HepG2 (cell line): ENCODE measurements at regions not wholly inside any gene's neighbourhood (a gene's known extent, or its start where the extent isn't known, plus 50 kb on each side); places are given as distances from the start of the nearest gene placed in this dataset.
A peak's percentile ranks its signal among the peaks of the same experiment; 100 is the strongest.

ENCODE experiments used
- EP300 ChIP-seq, 3 experiments: sonication (generic) in 1 of 3; formaldehyde crosslinking in 1 of 3; IDR thresholded peaks; 2 replicates each; pipeline versions ENCODE4 v1.5.1 to v1.6.1; 2011 to 2020; ENCODE audit warnings: low read depth in 2 of 3, low read length in 2 of 3, borderline replicate concordance in 1 of 3, improper control_type of control experiment in 1 of 3, mild to moderate bottlenecking in 1 of 3, missing genetic modification reagents in 1 of 3, moderate library complexity in 1 of 3
- ETV6 ChIP-seq: sonication (generic); formaldehyde crosslinking; conservative IDR thresholded peaks from 2 replicates; pipeline ENCODE4 v1.4.0; 2020; ENCODE audit warnings: missing genetic modification reagents
- FOXP4 ChIP-seq: sonication (generic); formaldehyde crosslinking; IDR thresholded peaks from 2 replicates; pipeline ENCODE4 v1.4.0; 2020; ENCODE audit warnings: missing genetic modification reagents
- GFI1 ChIP-seq: sonication (generic); formaldehyde crosslinking; IDR thresholded peaks from 2 replicates; pipeline ENCODE4 v1.5.0; 2020; ENCODE audit warnings: missing genetic modification reagents, mild to moderate bottlenecking, borderline replicate concordance
- MAFK ChIP-seq, 2 experiments: IDR thresholded peaks in 1 of 2; conservative IDR thresholded peaks in 1 of 2; 2 replicates each; pipeline ENCODE4 v1.6.1; 2011; ENCODE audit warnings: improper control_type of control experiment in 2 of 2, low read length in 2 of 2
- MEIS1 ChIP-seq: sonication (generic); formaldehyde crosslinking; IDR thresholded peaks from 2 replicates; pipeline ENCODE4 v1.9.0; 2021; ENCODE audit warnings: mild to moderate bottlenecking, missing genetic modification reagents, moderate library complexity, borderline replicate concordance
- MNT ChIP-seq: fragments of 450-650 bp; IDR thresholded peaks from 2 replicates; pipeline ENCODE4 v1.6.1; 2016
- NCOA5 ChIP-seq: sonication (generic); formaldehyde crosslinking; IDR thresholded peaks from 2 replicates; pipeline ENCODE4 v1.4.0; 2020; ENCODE audit warnings: missing genetic modification reagents
- NR2F6 ChIP-seq, 2 experiments: IDR thresholded peaks; 2 replicates each; pipeline ENCODE4 v1.6.1; 2016; ENCODE audit warnings: antibody characterized with exemption in 1 of 2, mild to moderate bottlenecking in 1 of 2
- PAF1 ChIP-seq: IDR thresholded peaks from 2 replicates; pipeline ENCODE4 v1.6.1; 2016; ENCODE audit warnings: missing genetic modification reagents, missing compliant biosample characterization
- RCOR2 ChIP-seq: IDR thresholded peaks from 2 replicates; pipeline ENCODE4 v1.6.1; 2016; ENCODE audit warnings: missing biosample characterization, missing genetic modification reagents
- SOX13 ChIP-seq, 3 experiments: fragments of 450-650 bp in 1 of 3; sonication (generic) in 1 of 3; formaldehyde crosslinking in 1 of 3; IDR thresholded peaks in 2 of 3; conservative IDR thresholded peaks in 1 of 3; 2 replicates each; pipeline versions ENCODE4 v1.5.0 to v1.6.1; 2016 to 2020; ENCODE audit warnings: antibody characterized with exemption in 1 of 3, mild to moderate bottlenecking in 1 of 3, missing compliant biosample characterization in 1 of 3, missing genetic modification reagents in 1 of 3, moderate library complexity in 1 of 3
- SSRP1 ChIP-seq: IDR thresholded peaks from 2 replicates; pipeline ENCODE4 v1.6.1; 2016; ENCODE audit warnings: control low read depth
- STAG1 ChIP-seq: sonication (generic); formaldehyde crosslinking; IDR thresholded peaks from 2 replicates; pipeline ENCODE4 v1.4.0; 2020; ENCODE audit warnings: missing genetic modification reagents
- STAT6 ChIP-seq: sonication (generic); formaldehyde crosslinking; IDR thresholded peaks from 2 replicates; pipeline ENCODE4 v1.4.0; 2020; ENCODE audit warnings: missing genetic modification reagents, mild to moderate bottlenecking, borderline replicate concordance
- TEAD3 ChIP-seq: optimal IDR thresholded peaks from 2 replicates; pipeline ENCODE3; 2016; ENCODE audit warnings: borderline replicate concordance
- ZNF205 ChIP-seq: IDR thresholded peaks from 2 replicates; pipeline ENCODE4 v1.6.1; 2018; ENCODE audit warnings: missing biosample characterization, missing genetic modification reagents
- ZNF292 ChIP-seq: sonication (generic); formaldehyde crosslinking; IDR thresholded peaks from 2 replicates; pipeline ENCODE4 v1.8.1; 2022; ENCODE audit warnings: mild to moderate bottlenecking, low read depth, missing genetic modification reagents, borderline replicate concordance
- ZNF317 ChIP-seq: sonication (generic); formaldehyde crosslinking; IDR thresholded peaks from 2 replicates; pipeline ENCODE4 v1.5.0; 2020; ENCODE audit warnings: mild to moderate bottlenecking, missing genetic modification reagents
- ZNF605 ChIP-seq: sonication (generic); formaldehyde crosslinking; IDR thresholded peaks from 2 replicates; pipeline ENCODE4 v1.8.0; 2022; ENCODE audit warnings: mild to moderate bottlenecking, missing genetic modification reagents
- ZNF652 ChIP-seq: IDR thresholded peaks from 2 replicates; pipeline ENCODE4 v1.6.1; 2016; ENCODE audit warnings: low read depth, borderline replicate concordance
- ZNF766 ChIP-seq: sonication (generic); formaldehyde crosslinking; IDR thresholded peaks from 2 replicates; pipeline ENCODE4 v1.5.0; 2020; ENCODE audit warnings: missing genetic modification reagents, borderline replicate concordance

- no peak for TF ChIP-seq ZNF317 (CRISPR knock-in tag)
- TF ChIP-seq NCOA5 (CRISPR knock-in tag), result no peak
- peak; percentile 64 for TF ChIP-seq FOXP4 (CRISPR knock-in tag)
- no peak for TF ChIP-seq GFI1
- peak; percentile 22; the same call in 1 of the 2 replicates for TF ChIP-seq RCOR2
- TF ChIP-seq SOX13 (IDR thresholded peaks at IDR 0.05), result 0 out of 2 replicates have a peak, but pooled peaks have one; percentile 50
- TF ChIP-seq SOX13 (CRISPR knock-in tag; conservative IDR thresholded peaks at IDR 0.05 in 1 of 2, IDR thresholded peaks at IDR 0.05 in 1 of 2), result peak in 1 of 2 experiments; percentile 93; a peak in 2 of 4 replicates
- TF ChIP-seq MAFK (conservative IDR thresholded peaks at IDR 0.05 in 1 of 2, IDR thresholded peaks at IDR 0.05 in 1 of 2; ENCODE audit: low read length in 2 of 2), result no peak
- TF ChIP-seq MEIS1 (CRISPR knock-in tag), result no peak
- TF ChIP-seq PAF1 (CRISPR knock-in tag), result no peak
- TF ChIP-seq STAG1, result 0 out of 2 replicates have a peak, but pooled peaks have one; percentile 6
- 0 out of 2 replicates have a peak, but pooled peaks have one; percentile 42 for TF ChIP-seq STAT6 (CRISPR knock-in tag)
- TF ChIP-seq ZNF605 (CRISPR knock-in tag), result peak; percentile 58; the same call in 1 of the 2 replicates
- TF ChIP-seq NR2F6 (IDR thresholded peaks at IDR 0.05), result no peak
- TF ChIP-seq NR2F6 (CRISPR knock-in tag; IDR thresholded peaks at IDR 0.05), result peak; percentile 8; the same call in 1 of the 2 replicates
- 0 out of 2 replicates have a peak, but pooled peaks have one; percentile 40 for TF ChIP-seq ETV6 (CRISPR knock-in tag)
- 0 out of 2 replicates have a peak, but pooled peaks have one; percentile 25 for TF ChIP-seq SSRP1 (CRISPR knock-in tag)
- TF ChIP-seq EP300 (IDR thresholded peaks at IDR 0.05; ENCODE audit: low read depth in 2 of 2, low read length in 2 of 2), result peak in 1 of 2 experiments; percentile 58; a peak in 1 of 4 replicates
- peak; percentile 53; the same call in 1 of the 2 replicates for TF ChIP-seq EP300 (CRISPR knock-in tag; IDR thresholded peaks at IDR 0.05; ENCODE audit: borderline replicate concordance)
- TF ChIP-seq TEAD3 (CRISPR knock-in tag), result peak; percentile 85
- peak; percentile 32; the same call in 1 of the 2 replicates for TF ChIP-seq ZNF205 (CRISPR knock-in tag)
- no peak for TF ChIP-seq MNT
- no peak for TF ChIP-seq ZNF766 (CRISPR knock-in tag)
- TF ChIP-seq ZNF652 (CRISPR knock-in tag), result peak; percentile 21; the same call in 1 of the 2 replicates
- no peak for TF ChIP-seq ZNF292 (CRISPR knock-in tag)
Observed at GRCh38 chr6:137728386-137729349, 138.4 kb upstream of the TNFAIP3 start (continued).
